ENCODE measurements at regions not wholly inside any gene's neighbourhood (a gene's known extent, or its start where the extent isn't known, plus 50 kb on each side); places are given as distances from the start of the nearest gene placed in this dataset.

GRCh38 chr3:160060409-160061027 is 71.9 kb downstream of the IL12A start:
- Histone ChIP-seq H3K4me2 (ENCODE audit: low read depth, low read length, poor library complexity, severe bottlenecking) (no peak overlapping the region), H3K27me3 (ENCODE audit: low read length) (no peaks in the 10 kb centered on the region), H3K4me1 (ENCODE audit: low read length) (peaks cover 4% of the 10 kb centered on the region; the same call in 1 of the 2 replicates), H3K27ac (ENCODE audit: low read length) (no peak overlapping the region), H3K4me3 (ENCODE audit: low read length) (no peak overlapping the region), H3K36me3 (ENCODE audit: insufficient read depth, low read length) (no peaks in the 10 kb centered on the region), H2AFZ (ENCODE audit: low read length) (no peak overlapping the region), H3K9me3 (ENCODE audit: low read length) (no peaks in the 10 kb centered on the region), H3K79me2 (ENCODE audit: low read length) (no peaks in the 10 kb centered on the region), H3K9ac (ENCODE audit: low read length) (no peak overlapping the region), H3K9me2 (replicated peaks; ENCODE audit: insufficient read depth, low read length) (no peaks in the 10 kb centered on the region), H4K20me1 (ENCODE audit: insufficient read depth, low read depth, low read length) (no peaks in the 10 kb centered on the region)
- DNase-seq = no peak

- Histone ChIP-seq H3K27ac (ENCODE audit: low read length) (no peak overlapping the region), H3K4me3 (ENCODE audit: low read length) (no peak overlapping the region), H3K36me3 (ENCODE audit: insufficient read depth, low read length) (no peaks in the 10 kb centered on the region), H3K4me2 (ENCODE audit: low read depth, low read length, poor library complexity, severe bottlenecking) (no peak overlapping the region), H3K79me2 (ENCODE audit: low read length) (no peaks in the 10 kb centered on the region), H3K27me3 (ENCODE audit: low read length) (no peaks in the 10 kb centered on the region), H3K9me3 (ENCODE audit: low read length) (no peaks in the 10 kb centered on the region), H3K9ac (ENCODE audit: low read length) (no peak overlapping the region), H3K4me1 (ENCODE audit: low read length) (peaks cover 4% of the 10 kb centered on the region; the same call in 1 of the 2 replicates), H2AFZ (ENCODE audit: low read length) (no peak overlapping the region), H4K20me1 (ENCODE audit: insufficient read depth, low read depth, low read length) (no peaks in the 10 kb centered on the region), H3K9me2 (replicated peaks; ENCODE audit: insufficient read depth, low read length) (no peaks in the 10 kb centered on the region)
- DNase-seq = no peak
Measured at GRCh38 chr3:160061525-160061924, 72.9 kb downstream of the IL12A start.

GRCh38 chr3:160065282-160065681 is 76.6 kb downstream of the IL12A start:
- no peak overlapping the region for H3K9ac ChIP-seq (ENCODE audit: low read length)
- no peaks in the 10 kb centered on the region for H3K27me3 ChIP-seq (ENCODE audit: low read length)
- H2AFZ ChIP-seq (ENCODE audit: low read length) = no peak overlapping the region
- DNase-seq = no peak
- H3K79me2 ChIP-seq (ENCODE audit: low read length) = no peaks in the 10 kb centered on the region
- H3K4me3 ChIP-seq (ENCODE audit: low read length) = no peak overlapping the region
- no peaks in the 10 kb centered on the region for H3K9me2 ChIP-seq (replicated peaks; ENCODE audit: insufficient read depth, low read length)
- H3K4me1 ChIP-seq (ENCODE audit: low read length) = no peaks in the 10 kb centered on the region
- H3K27ac ChIP-seq (ENCODE audit: low read length) = no peak overlapping the region
- H3K4me2 ChIP-seq (ENCODE audit: low read depth, low read length, poor library complexity, severe bottlenecking) = no peak overlapping the region
- H4K20me1 ChIP-seq (ENCODE audit: insufficient read depth, low read depth, low read length) = no peaks in the 10 kb centered on the region
- no peaks in the 10 kb centered on the region for H3K36me3 ChIP-seq (ENCODE audit: insufficient read depth, low read length)
- no peaks in the 10 kb centered on the region for H3K9me3 ChIP-seq (ENCODE audit: low read length)

GRCh38 chr3:160065786-160066185 is 77.2 kb downstream of the IL12A start:
- Histone ChIP-seq H2AFZ (ENCODE audit: low read length) (no peak overlapping the region), H4K20me1 (ENCODE audit: insufficient read depth, low read depth, low read length) (no peaks in the 10 kb centered on the region), H3K4me3 (ENCODE audit: low read length) (no peak overlapping the region), H3K36me3 (ENCODE audit: insufficient read depth, low read length) (no peaks in the 10 kb centered on the region), H3K79me2 (ENCODE audit: low read length) (no peaks in the 10 kb centered on the region), H3K27ac (ENCODE audit: low read length) (no peak overlapping the region), H3K27me3 (ENCODE audit: low read length) (no peaks in the 10 kb centered on the region), H3K9me2 (replicated peaks; ENCODE audit: insufficient read depth, low read length) (no peaks in the 10 kb centered on the region), H3K9me3 (ENCODE audit: low read length) (no peaks in the 10 kb centered on the region), H3K4me2 (ENCODE audit: low read depth, low read length, poor library complexity, severe bottlenecking) (no peak overlapping the region), H3K9ac (ENCODE audit: low read length) (no peak overlapping the region), H3K4me1 (ENCODE audit: low read length) (no peaks in the 10 kb centered on the region)
- no peak for DNase-seq

GRCh38 chr3:160069986-160070385 is 81.4 kb downstream of the IL12A start:
- H3K36me3 ChIP-seq (ENCODE audit: insufficient read depth, low read length) = no peaks in the 10 kb centered on the region
- no peak overlapping the region for H2AFZ ChIP-seq (ENCODE audit: low read length)
- H3K27me3 ChIP-seq (ENCODE audit: low read length) = no peaks in the 10 kb centered on the region
- H3K27ac ChIP-seq (ENCODE audit: low read length) = no peak overlapping the region
- no peak for DNase-seq
- no peaks in the 10 kb centered on the region for H3K79me2 ChIP-seq (ENCODE audit: low read length)
- no peak overlapping the region for H3K4me2 ChIP-seq (ENCODE audit: low read depth, low read length, poor library complexity, severe bottlenecking)
- H3K9ac ChIP-seq (ENCODE audit: low read length) = no peak overlapping the region
- H3K9me2 ChIP-seq (replicated peaks; ENCODE audit: insufficient read depth, low read length) = no peaks in the 10 kb centered on the region
- H3K4me1 ChIP-seq (ENCODE audit: low read length) = no peaks in the 10 kb centered on the region
- no peaks in the 10 kb centered on the region for H4K20me1 ChIP-seq (ENCODE audit: insufficient read depth, low read depth, low read length)
- H3K4me3 ChIP-seq (ENCODE audit: low read length) = no peak overlapping the region
- no peaks in the 10 kb centered on the region for H3K9me3 ChIP-seq (ENCODE audit: low read length)

- H3K27ac ChIP-seq (ENCODE audit: low read length) = no peak overlapping the region
- H3K79me2 ChIP-seq (ENCODE audit: low read length) = no peaks in the 10 kb centered on the region
- H3K9me2 ChIP-seq (replicated peaks; ENCODE audit: insufficient read depth, low read length) = no peaks in the 10 kb centered on the region
- no peaks in the 10 kb centered on the region for H4K20me1 ChIP-seq (ENCODE audit: insufficient read depth, low read depth, low read length)
- H3K36me3 ChIP-seq (ENCODE audit: insufficient read depth, low read length) = no peaks in the 10 kb centered on the region
- H3K27me3 ChIP-seq (ENCODE audit: low read length) = no peaks in the 10 kb centered on the region
- no peak overlapping the region for H3K4me2 ChIP-seq (ENCODE audit: low read depth, low read length, poor library complexity, severe bottlenecking)
- no peak overlapping the region for H3K4me3 ChIP-seq (ENCODE audit: low read length)
- no peaks in the 10 kb centered on the region for H3K4me1 ChIP-seq (ENCODE audit: low read length)
- H3K9me3 ChIP-seq (ENCODE audit: low read length) = no peaks in the 10 kb centered on the region
- no peak overlapping the region for H3K9ac ChIP-seq (ENCODE audit: low read length)
- no peak overlapping the region for H2AFZ ChIP-seq (ENCODE audit: low read length)
- no peak for DNase-seq
Measured at GRCh38 chr3:160076519-160076918, 87.9 kb downstream of the IL12A start.

GRCh38 chr3:160078533-160078932 is 89.9 kb downstream of the IL12A start:
- no peak overlapping the region for H3K4me3 ChIP-seq (ENCODE audit: low read length)
- no peak for DNase-seq
- no peaks in the 10 kb centered on the region for H3K9me3 ChIP-seq (ENCODE audit: low read length)

GRCh38 chr3:160081958-160082533 is 93.4 kb downstream of the IL12A start:
- H3K27ac ChIP-seq (ENCODE audit: low read length) = no peak overlapping the region
- H4K20me1 ChIP-seq (ENCODE audit: insufficient read depth, low read depth, low read length) = no peaks in the 10 kb centered on the region
- no peak overlapping the region for H2AFZ ChIP-seq (ENCODE audit: low read length)
- DNase-seq = no peak
- H3K4me3 ChIP-seq (ENCODE audit: low read length) = no peak overlapping the region
- no peaks in the 10 kb centered on the region for H3K27me3 ChIP-seq (ENCODE audit: low read length)
- no peak overlapping the region for H3K9ac ChIP-seq (ENCODE audit: low read length)
- no peaks in the 10 kb centered on the region for H3K36me3 ChIP-seq (ENCODE audit: insufficient read depth, low read length)
- H3K4me2 ChIP-seq (ENCODE audit: low read depth, low read length, poor library complexity, severe bottlenecking) = no peak overlapping the region
- no peaks in the 10 kb centered on the region for H3K4me1 ChIP-seq (ENCODE audit: low read length)
- H3K9me3 ChIP-seq (ENCODE audit: low read length) = no peaks in the 10 kb centered on the region
- no peaks in the 10 kb centered on the region for H3K79me2 ChIP-seq (ENCODE audit: low read length)
- 0 out of 2 replicates have a peak, but pooled peaks cover 4% of the 10 kb centered on the region for H3K9me2 ChIP-seq (replicated peaks; ENCODE audit: insufficient read depth, low read length)

More at GRCh38 chr3:160078533-160078932, 89.9 kb downstream of the IL12A start:
- H3K4me1 ChIP-seq (ENCODE audit: low read length) = no peaks in the 10 kb centered on the region
- no peaks in the 10 kb centered on the region for H3K79me2 ChIP-seq (ENCODE audit: low read length)
- H3K9me2 ChIP-seq (replicated peaks; ENCODE audit: insufficient read depth, low read length) = 0 out of 2 replicates have a peak, but pooled peaks cover 4% of the 10 kb centered on the region
- no peak overlapping the region for H3K4me2 ChIP-seq (ENCODE audit: low read depth, low read length, poor library complexity, severe bottlenecking)
- H3K27me3 ChIP-seq (ENCODE audit: low read length) = no peaks in the 10 kb centered on the region
- no peak overlapping the region for H3K27ac ChIP-seq (ENCODE audit: low read length)
- no peak overlapping the region for H3K9ac ChIP-seq (ENCODE audit: low read length)
- no peaks in the 10 kb centered on the region for H3K36me3 ChIP-seq (ENCODE audit: insufficient read depth, low read length)
- no peaks in the 10 kb centered on the region for H4K20me1 ChIP-seq (ENCODE audit: insufficient read depth, low read depth, low read length)
- H2AFZ ChIP-seq (ENCODE audit: low read length) = no peak overlapping the region
